SK-N-SH treated with all-trans-retinoic acid at 6 μM for 48 hours (cell line): ENCODE measurements at regions not wholly inside any gene's neighbourhood (a gene's known extent, or its start where the extent isn't known, plus 50 kb on each side); places are given as distances from the start of the nearest gene placed in this dataset.

Experiments used
- ESRRG ChIP-seq: fragments of 250-450 bp; sonication (Bioruptor Pico); IDR thresholded peaks from 2 replicates; pipeline ENCODE4 v1.6.1; 2021; ENCODE audit warnings: mild to moderate bottlenecking
- TCF4 ChIP-seq: fragments of 250-450 bp; sonication (Bioruptor Pico); IDR thresholded peaks from 2 replicates; pipeline ENCODE4 v1.8.0; 2021; ENCODE audit warnings: mild to moderate bottlenecking, moderate library complexity, borderline replicate concordance
- TF ChIP-seq, protein P1 (sequence below): fragments of 250-450 bp; sonication (Bioruptor Pico); IDR thresholded peaks from 2 replicates; pipeline ENCODE4 v1.8.0; 2021; ENCODE audit warnings: low read depth, mild to moderate bottlenecking, moderate library complexity, borderline replicate concordance

DNA sequence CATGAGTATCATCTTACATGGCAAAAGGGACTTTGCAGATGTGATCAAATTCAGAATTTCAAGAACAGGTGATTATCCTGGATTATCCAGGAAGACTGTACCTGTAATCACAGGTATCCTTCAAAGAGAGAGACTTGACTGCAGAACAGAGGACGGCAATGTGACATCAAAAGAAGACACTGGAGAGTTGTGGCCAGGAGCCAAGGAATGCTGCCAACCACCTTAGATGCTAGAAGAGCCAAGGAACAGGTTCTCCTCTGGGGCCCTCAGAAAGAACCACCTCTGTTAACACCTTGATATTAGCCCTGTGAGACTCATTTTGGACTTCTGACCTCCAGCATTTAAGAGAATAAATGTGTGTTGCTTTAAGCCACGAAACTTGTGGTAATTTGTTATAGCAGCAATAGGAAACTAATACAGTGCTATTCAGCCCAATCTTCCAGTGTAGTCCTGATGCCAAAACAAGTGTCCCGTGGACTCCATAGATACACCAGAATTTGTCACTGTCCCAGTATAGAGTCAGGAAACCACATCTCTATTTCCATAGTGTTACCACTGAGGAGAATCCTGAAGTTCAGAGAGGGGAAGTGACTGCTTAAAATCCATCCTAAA lies 330.6 kb upstream of the TLE3 start:
- TF ChIP-seq, protein P1, sequence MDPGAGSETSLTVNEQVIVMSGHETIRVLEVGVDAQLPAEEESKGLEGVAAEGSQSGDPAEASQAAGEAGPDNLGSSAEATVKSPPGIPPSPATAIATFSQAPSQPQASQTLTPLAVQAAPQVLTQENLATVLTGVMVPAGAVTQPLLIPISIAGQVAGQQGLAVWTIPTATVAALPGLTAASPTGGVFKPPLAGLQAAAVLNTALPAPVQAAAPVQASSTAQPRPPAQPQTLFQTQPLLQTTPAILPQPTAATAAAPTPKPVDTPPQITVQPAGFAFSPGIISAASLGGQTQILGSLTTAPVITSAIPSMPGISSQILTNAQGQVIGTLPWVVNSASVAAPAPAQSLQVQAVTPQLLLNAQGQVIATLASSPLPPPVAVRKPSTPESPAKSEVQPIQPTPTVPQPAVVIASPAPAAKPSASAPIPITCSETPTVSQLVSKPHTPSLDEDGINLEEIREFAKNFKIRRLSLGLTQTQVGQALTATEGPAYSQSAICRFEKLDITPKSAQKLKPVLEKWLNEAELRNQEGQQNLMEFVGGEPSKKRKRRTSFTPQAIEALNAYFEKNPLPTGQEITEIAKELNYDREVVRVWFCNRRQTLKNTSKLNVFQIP (CRISPR knock-in tag) = no peak
- TF ChIP-seq ESRRG (no peak), TCF4 (no peak)
